ENCODE measurements at regions not wholly inside any gene's neighbourhood (a gene's known extent, or its start where the extent isn't known, plus 50 kb on each side); places are given as distances from the start of the nearest gene placed in this dataset.
"Not testable (repeated sequence)": the region's sequence is repeated elsewhere in the genome, so short reads cannot be mapped to it uniquely, and the experiment has no call there.

- DNase-seq: no peak
These were observed 136.8 kb upstream of the CES5A start for GRCh38 chr16:56011808-56012481.

GRCh38 chr16:56005958-56006357, 130.8 kb upstream of the CES5A start:
- no peak for DNase-seq

- no peak for DNase-seq
These were observed 124.5 kb upstream of the CES5A start for GRCh38 chr16:55999683-56000082.

DNA sequence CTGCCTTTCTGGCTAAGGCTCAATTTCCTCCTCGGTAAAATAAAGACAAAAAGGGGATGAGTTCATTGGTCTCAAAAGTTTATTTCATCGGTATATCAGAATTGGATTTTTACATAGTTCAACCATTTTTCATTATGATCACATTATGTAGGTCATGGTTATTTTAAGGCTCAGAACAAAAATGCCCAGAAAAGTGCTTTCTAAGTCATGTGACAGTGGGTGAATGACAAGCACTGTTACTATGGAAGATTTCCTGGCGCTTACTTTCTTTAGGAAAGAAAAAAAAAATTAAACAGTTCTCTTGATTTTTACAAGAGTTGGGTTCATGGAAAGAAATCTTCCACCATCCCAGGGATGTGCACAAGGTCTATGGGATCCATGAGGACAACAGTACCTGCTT, 117.9 kb upstream of the CES5A start:
- no peak for DNase-seq

- DNase-seq: no peak
These were observed 117.4 kb upstream of the CES5A start for GRCh38 chr16:55992551-55992950.

- no peak for DNase-seq
These were observed 116.7 kb upstream of the CES5A start for GRCh38 chr16:55991843-55992242.

GRCh38 chr16:55989569-55989907, 114.4 kb upstream of the CES5A start:
- DNase-seq: no peak

DNA sequence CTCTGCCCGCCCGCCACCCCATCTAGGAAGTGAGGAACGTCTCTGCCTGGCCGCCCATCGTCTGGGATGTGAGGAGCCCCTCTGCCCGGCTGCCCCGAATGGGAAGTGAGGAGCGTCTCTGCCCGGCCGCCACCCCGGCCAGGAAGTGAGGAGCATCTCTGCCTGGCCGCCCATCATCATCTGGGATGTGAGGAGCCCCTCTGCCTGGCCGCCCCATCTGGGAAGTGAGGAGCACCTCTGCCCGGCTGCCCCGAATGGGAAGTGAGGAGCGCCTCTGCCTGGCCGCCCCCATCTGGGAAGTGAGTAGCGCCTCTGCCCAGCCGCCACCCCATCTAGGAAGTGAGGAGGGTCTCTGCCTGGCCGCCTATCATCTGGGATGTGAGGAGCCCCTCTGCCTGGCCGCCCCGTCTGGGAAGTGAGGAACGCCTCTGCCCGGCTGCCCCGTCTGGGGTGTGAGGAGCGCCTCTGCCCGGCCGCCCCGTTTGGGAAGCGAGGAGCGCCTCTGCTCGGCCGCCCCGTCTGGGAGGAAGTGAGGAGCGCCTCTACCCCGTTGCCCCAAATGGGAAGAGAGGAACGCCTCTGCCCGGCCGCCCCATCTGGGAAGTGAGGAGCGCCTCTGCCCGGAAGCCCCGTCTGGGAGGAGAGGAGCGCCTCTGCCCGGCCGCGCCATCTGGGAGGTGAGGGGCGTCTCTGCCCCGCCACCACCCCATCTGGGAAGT, 113.8 kb upstream of the CES5A start:
- DNase-seq: not testable (repeated sequence)

- no peak for DNase-seq
These were observed 112.8 kb upstream of the CES5A start for GRCh38 chr16:55988013-55988412.

DNA sequence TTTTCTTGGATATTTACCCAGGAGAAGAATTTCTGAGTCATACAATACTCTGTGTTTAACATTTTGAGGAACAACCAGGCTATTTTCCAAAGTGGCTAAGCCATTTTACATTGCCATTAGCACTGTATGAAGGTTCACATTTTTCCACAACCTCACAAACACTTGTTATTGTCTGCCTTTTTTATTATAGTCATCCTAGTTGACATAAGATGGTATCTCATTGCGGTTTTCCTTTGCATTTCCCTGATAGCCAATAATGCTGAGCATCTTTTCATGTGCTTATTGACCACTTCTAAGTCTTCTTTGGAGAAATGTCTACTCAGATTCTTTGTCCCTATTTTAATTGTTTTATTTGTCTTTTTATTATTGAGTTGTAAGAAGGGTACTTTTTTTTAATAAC, 107.4 kb upstream of the CES5A start:
- DNase-seq: no peak

GRCh38 chr16:55981557-55981956, 106.4 kb upstream of the CES5A start:
- no peak for DNase-seq

GRCh38 chr16:55976815-55977214, 101.6 kb upstream of the CES5A start:
- no peak for DNase-seq

- no peak for DNase-seq
These were observed 96.3 kb upstream of the CES5A start for GRCh38 chr16:55971447-55971846.

DNA sequence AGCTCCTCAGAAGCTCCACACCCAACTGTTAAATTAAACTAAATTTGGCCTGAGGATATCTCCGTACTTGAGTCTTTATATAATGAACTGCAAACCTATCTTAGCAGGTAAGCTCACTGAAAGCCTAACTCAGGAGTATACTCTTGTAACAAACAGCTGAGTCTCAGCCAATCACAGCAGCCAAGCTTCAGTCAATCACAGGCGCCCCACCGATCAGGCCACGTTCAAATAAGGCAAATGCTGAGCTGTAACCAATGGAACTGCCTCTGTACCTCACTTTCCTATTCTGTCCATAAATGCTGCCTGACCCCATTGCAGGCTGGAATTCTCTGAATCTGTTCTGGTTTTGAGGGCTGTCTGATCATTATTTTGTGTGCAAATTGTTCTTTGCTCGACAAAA, 93.0 kb upstream of the CES5A start:
- no peak for DNase-seq

DNA sequence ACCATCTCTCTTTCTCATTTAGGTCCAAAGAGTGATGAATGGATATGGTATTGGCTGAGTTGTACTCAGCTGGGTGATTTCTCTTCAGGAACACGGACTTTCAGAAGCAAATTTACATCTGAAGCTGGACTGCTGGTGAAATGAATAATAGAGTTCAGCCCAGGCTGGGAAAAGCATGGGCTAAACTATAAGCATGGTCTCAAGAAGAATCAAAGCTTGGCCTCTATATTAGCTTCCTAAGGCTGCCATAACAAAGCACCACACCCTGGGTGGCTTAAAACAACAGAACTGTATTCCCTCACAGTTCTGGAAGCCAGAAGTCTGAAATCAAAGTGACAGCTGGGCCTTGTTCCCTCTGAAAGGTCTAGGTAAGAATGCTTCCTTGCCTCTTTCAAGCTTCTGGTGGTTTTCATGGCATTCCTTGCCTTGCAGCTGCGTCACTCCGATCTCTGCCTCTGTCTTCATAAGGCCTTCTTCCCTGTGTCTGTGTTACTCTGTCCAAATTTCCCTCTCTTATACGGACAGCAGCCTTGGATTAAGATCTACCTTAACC, 89.8 kb upstream of the CES5A start:
- no peak for DNase-seq

DNA sequence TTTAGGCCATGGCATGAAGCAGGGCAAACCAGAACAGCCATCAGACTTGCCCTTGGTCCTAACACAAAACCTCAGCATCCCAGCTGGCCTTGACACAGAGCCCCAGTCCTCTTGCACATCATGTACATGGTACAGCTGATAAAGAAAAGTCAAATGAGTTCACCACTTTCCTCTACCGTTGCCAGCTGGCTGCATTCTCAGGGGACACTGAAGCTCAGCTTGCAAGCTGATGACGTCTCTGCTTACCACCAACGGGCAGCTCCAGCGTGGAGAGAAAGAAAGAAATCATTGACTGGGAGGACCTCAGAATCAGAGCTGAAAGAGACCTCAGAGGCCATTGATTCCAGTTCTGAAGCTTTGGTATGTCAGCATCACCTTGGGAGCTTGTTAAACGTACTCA, 80.7 kb upstream of the CES5A start:
- peak; percentile 50 for DNase-seq

DNA sequence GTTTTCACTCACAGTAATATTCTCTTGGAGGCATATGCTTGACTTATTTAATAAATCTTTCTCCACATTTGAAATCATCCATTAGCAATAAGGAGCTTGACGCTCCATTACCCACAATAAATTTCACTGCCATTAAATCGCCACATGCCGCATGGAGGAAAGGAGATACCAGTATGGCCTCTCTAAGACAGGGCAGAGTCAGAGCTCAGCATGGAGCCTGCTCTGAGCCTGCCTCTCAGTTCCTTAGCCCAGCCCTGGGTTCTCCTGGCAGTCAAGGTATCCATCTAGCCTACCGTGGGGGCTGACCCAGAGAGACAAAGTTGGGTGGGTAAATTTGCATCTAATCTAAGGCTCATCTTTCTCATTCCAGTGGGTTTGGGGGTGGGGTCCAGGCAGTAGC, 80.3 kb upstream of the CES5A start:
- no peak for DNase-seq

- no peak for DNase-seq
These were observed 79.7 kb upstream of the CES5A start for GRCh38 chr16:55954906-55955305.

GRCh38 chr16:55949518-55949917, 74.3 kb upstream of the CES5A start:
- DNase-seq: no peak

DNA sequence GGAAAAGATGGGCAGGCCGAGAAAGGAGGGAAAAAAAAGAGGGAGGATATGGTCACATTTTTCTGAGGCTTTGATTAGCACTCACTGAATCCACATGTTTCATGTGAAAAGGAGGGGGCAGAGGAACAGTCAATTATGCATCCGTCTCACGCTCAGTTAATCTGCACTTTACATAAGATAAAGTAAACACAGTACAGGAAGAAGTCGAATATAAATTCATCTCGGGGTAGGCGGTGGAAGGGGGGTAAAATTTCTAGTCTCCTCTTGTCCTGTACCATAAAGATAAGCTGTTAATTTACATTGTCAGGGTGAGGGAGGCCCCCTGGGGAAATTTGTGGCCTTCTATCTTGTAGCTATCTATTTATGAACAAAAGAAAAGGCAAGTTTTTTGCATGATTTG, 73.1 kb upstream of the CES5A start:
- DNase-seq: no peak

- DNase-seq: no peak
These were observed 72.2 kb upstream of the CES5A start for GRCh38 chr16:55947366-55947765.

DNA sequence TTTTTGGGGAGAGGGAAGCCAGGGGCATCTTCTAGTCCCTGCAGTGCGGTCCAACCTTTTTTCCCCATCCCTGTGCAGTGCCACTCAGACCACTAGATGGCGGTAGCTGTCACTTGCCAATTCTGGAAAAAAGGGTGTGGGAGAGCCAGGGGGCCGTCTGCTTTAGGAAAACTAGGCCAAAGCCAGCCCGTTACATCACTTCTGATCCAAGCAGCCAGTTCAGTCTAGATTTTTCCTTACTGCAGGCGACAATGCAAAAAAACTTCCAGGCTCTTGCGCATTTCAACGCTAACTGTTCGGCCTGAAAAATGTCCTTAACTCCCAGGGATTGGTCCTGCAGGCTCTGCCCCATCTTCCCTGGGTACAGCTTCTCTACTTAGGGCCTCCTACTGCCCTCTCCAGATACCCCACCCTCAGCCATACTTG, 69.2 kb upstream of the CES5A start:
- DNase-seq: peak; percentile 42

GRCh38 chr16:55943267-55943666, 68.1 kb upstream of the CES5A start:
- no peak for DNase-seq

DNA sequence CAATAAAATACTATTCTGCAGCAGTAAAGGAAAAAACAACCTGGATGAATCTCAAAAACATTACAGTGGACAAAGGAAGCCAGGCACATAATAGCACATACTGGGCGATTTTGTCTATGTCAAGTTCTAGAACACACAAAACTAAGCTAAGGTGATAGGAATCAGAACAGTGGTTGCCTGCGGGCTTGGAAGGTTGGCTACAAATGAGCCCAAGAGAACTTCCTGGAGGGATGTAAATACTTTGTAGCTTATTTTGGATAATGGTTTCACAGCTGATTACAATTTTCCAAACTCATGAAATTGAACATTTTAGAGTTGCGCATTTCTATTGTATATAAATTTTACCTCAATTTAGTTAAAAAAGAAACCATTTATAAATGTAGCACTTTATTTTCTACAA, 67.6 kb upstream of the CES5A start:
- DNase-seq: no peak

- DNase-seq: no peak
These were observed 66.4 kb upstream of the CES5A start for GRCh38 chr16:55941552-55941951.

Data from NCI-H2107 (cell line).